ENCODE measurements at regions not wholly inside any gene's neighbourhood (a gene's known extent, or its start where the extent isn't known, plus 50 kb on each side); places are given as distances from the start of the nearest gene placed in this dataset.

DNA sequence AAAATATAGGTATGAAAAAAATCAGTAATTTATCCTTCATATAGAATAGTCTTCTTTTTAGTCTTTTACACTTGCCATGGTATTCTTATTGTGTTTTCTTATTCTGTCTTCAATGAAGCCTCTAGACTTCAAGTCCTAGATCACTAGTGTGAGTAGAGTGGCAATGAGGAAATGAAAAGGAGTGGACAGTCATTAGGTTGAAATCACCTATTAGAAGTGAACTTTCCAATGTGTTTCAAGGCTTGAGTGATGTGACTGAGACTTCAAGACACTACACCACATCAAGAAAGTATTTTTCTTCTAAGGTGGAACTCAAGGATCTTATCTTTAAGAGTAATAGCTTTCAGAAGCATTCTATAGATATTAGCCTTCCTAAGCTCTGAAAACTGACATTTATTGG, 357.8 kb upstream of the MBL2 start:
- TF ChIP-seq, protein P1, sequence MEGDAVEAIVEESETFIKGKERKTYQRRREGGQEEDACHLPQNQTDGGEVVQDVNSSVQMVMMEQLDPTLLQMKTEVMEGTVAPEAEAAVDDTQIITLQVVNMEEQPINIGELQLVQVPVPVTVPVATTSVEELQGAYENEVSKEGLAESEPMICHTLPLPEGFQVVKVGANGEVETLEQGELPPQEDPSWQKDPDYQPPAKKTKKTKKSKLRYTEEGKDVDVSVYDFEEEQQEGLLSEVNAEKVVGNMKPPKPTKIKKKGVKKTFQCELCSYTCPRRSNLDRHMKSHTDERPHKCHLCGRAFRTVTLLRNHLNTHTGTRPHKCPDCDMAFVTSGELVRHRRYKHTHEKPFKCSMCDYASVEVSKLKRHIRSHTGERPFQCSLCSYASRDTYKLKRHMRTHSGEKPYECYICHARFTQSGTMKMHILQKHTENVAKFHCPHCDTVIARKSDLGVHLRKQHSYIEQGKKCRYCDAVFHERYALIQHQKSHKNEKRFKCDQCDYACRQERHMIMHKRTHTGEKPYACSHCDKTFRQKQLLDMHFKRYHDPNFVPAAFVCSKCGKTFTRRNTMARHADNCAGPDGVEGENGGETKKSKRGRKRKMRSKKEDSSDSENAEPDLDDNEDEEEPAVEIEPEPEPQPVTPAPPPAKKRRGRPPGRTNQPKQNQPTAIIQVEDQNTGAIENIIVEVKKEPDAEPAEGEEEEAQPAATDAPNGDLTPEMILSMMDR (IDR thresholded peaks at IDR 0.05), result no peak
- H3K27me3 Mint-ChIP-seq, result no peaks in the 10 kb centered on the region
- intact Hi-C loops (cut with micrococcal nuclease), result no loop called here
- peaks cover 11% of the 10 kb centered on the region for H3K9me3 Mint-ChIP-seq
- H3K4me3 Mint-ChIP-seq, result no peak overlapping the region
- CTCF ChIA-PET, result no interaction called here
- DNase-seq, result no peak
- POLR2A ChIA-PET, result no interaction called here
- no peak for ATAC-seq
- no peaks in the 10 kb centered on the region for H3K4me1 Mint-ChIP-seq (ENCODE audit: low read depth)
- H3K36me3 Mint-ChIP-seq (ENCODE audit: low read depth), result no peaks in the 10 kb centered on the region
- no peak overlapping the region for H3K27ac Mint-ChIP-seq

DNA sequence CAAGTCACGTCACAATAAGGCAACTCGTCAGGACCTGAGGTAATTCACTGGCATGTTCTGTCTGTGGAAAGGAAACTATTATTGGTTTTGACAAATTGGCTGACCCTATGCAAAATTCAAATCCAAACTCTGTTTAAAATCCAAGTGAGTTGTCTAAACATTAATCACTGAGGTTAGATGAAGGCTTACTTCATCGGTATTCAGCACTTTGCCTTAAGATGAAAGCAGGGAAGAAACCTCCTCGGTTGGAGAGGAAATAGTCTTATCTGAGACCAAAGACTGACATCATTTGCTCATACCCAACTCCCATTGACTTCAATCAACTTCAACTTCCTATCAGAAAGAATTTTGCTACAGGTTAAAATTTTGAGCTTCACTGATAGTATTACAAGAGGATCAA, 355.1 kb upstream of the MBL2 start:
- no peak overlapping the region for H3K4me3 Mint-ChIP-seq
- H3K27ac Mint-ChIP-seq, result no peak overlapping the region
- no peaks in the 10 kb centered on the region for H3K27me3 Mint-ChIP-seq
- no peaks in the 10 kb centered on the region for H3K36me3 Mint-ChIP-seq (ENCODE audit: low read depth)
- ATAC-seq (no peak), DNase-seq (no peak)
- H3K9me3 Mint-ChIP-seq, result peaks cover 8% of the 10 kb centered on the region
- CTCF ChIA-PET, result no interaction called here
- POLR2A ChIA-PET, result no interaction called here
- H3K4me1 Mint-ChIP-seq (ENCODE audit: low read depth), result no peaks in the 10 kb centered on the region
- intact Hi-C loops (cut with micrococcal nuclease), result no loop called here
- TF ChIP-seq, protein P1 (IDR thresholded peaks at IDR 0.05), result no peak

DNA sequence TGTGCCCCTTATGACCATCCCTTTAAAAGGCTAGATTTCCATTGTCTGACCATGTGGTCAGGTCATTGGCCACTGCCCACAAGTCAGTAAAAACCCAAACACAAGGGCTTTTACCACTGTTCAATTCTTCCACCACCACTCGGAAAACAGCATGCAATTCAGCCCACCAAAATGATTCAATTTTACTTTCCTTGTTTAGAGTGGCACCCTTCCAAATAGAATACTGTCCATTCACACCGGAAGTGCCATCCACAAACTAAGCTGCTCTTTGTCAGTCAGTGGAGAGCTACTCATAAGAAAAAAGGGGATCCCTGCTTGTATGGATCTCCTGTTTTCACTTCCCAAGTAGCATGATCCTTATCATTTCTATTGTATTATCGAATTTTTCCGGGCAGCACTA, 350.7 kb upstream of the MBL2 start:
- TF ChIP-seq, protein P1 (IDR thresholded peaks at IDR 0.05), result no peak
- no peak for DNase-seq
- Mint-ChIP-seq H3K27me3 (no peaks in the 10 kb centered on the region), H3K27ac (no peak overlapping the region), H3K36me3 (ENCODE audit: low read depth) (no peaks in the 10 kb centered on the region), H3K4me3 (no peak overlapping the region), H3K9me3 (peaks cover 8% of the 10 kb centered on the region), H3K4me1 (ENCODE audit: low read depth) (no peaks in the 10 kb centered on the region)
- CTCF ChIA-PET, result no interaction called here
- POLR2A ChIA-PET, result no interaction called here
- no peak for ATAC-seq
- intact Hi-C loops (cut with micrococcal nuclease), result no loop called here

DNA sequence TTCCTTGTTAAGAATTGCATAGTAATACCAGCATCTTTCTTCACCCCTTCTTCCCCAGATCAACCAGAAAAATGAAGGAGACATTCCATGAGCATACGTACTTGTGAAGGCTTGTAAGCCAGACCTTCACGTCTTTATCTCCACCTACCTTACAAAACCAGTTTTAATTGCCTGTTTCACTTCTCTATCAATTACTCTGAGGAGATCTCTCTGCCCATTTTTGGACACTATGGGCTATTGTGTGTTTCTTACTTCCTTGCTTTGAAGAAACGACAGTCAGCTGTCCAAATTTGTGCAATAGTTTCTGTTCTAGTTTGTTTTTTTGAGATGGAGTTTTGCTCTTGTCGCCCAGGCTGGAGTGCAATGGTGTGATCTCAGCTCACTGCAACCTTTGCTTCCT, 349.7 kb upstream of the MBL2 start:
- ATAC-seq (no peak), DNase-seq (no peak)
- H3K27me3 Mint-ChIP-seq, result no peaks in the 10 kb centered on the region
- POLR2A ChIA-PET, result no interaction called here
- no peaks in the 10 kb centered on the region for H3K4me1 Mint-ChIP-seq (ENCODE audit: low read depth)
- peaks cover 7% of the 10 kb centered on the region for H3K9me3 Mint-ChIP-seq
- no peak overlapping the region for H3K4me3 Mint-ChIP-seq
- no peak overlapping the region for H3K27ac Mint-ChIP-seq
- CTCF ChIA-PET, result no interaction called here
- intact Hi-C loops (cut with micrococcal nuclease), result no loop called here
- TF ChIP-seq, protein P1 (IDR thresholded peaks at IDR 0.05), result no peak
- H3K36me3 Mint-ChIP-seq (ENCODE audit: low read depth), result no peaks in the 10 kb centered on the region

DNA sequence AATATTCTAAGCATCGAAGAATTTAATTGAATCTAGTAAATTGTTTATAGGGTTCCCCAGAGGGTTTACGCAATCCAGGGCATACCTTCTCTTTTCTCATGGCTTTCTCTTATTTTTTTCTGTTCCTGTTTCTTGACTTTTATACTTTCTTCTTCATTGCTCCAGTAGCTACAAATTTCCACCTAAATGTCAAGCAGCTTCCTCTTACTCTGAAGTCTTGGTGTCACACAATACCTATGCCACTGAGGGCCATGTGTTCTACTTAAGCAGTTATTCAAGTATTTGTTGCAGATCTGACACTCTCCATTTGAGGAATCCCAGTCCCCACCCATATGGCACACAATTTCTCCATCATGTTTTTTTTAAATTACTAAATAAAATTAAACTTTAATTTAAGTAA, 343.1 kb upstream of the MBL2 start:
- H3K9me3 Mint-ChIP-seq, result peaks cover 16% of the 10 kb centered on the region
- H3K27ac Mint-ChIP-seq, result no peak overlapping the region
- intact Hi-C loops (cut with micrococcal nuclease), result no loop called here
- H3K4me3 Mint-ChIP-seq, result no peak overlapping the region
- TF ChIP-seq, protein P1 (IDR thresholded peaks at IDR 0.05), result no peak
- no peaks in the 10 kb centered on the region for H3K4me1 Mint-ChIP-seq (ENCODE audit: low read depth)
- ChIA-PET CTCF (interaction anchor here (0.7 kb wide), 1 partner anchor 169 kb away, joined by 3 read pairs; no protein-coding TSS in a partner anchor), POLR2A (no interaction called here)
- ATAC-seq, result no peak
- H3K27me3 Mint-ChIP-seq, result no peaks in the 10 kb centered on the region
- no peak for DNase-seq
- no peaks in the 10 kb centered on the region for H3K36me3 Mint-ChIP-seq (ENCODE audit: low read depth)
